Amygdala (tissue), 56 donors: ENCODE measurements at regions not wholly inside any gene's neighbourhood (a gene's known extent, or its start where the extent isn't known, plus 50 kb on each side); places are given as distances from the start of the nearest gene placed in this dataset.

Experiments used
- DNase-seq, 56 donors: peaks; one replicate each; lab custom pipeline; 2025; lab: John Stamatoyannopoulos, UW

DNA sequence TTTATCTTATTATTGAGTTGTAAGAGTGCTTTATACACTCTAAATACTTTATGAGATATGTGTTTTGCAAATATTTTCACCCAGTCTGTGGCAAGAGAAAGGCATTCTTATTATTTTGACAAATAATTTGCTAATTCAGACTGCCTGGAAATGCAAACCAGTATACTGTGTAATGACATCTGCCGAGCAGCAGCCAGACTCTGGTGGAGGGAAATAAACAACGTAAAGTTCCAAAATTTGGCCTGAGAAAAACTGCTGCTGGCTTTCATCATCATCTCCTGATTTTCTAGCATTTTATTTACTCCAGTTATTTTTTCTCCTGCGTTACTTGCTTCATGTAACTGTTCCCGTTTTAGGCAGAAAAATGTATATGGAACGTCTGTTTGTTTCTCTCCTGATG, 161.6 kb downstream of the RNF152 start:
- no peak for DNase-seq

- no peak for DNase-seq
Measured at GRCh38 chr18:61729322-61729721, 163.5 kb downstream of the RNF152 start.

DNA sequence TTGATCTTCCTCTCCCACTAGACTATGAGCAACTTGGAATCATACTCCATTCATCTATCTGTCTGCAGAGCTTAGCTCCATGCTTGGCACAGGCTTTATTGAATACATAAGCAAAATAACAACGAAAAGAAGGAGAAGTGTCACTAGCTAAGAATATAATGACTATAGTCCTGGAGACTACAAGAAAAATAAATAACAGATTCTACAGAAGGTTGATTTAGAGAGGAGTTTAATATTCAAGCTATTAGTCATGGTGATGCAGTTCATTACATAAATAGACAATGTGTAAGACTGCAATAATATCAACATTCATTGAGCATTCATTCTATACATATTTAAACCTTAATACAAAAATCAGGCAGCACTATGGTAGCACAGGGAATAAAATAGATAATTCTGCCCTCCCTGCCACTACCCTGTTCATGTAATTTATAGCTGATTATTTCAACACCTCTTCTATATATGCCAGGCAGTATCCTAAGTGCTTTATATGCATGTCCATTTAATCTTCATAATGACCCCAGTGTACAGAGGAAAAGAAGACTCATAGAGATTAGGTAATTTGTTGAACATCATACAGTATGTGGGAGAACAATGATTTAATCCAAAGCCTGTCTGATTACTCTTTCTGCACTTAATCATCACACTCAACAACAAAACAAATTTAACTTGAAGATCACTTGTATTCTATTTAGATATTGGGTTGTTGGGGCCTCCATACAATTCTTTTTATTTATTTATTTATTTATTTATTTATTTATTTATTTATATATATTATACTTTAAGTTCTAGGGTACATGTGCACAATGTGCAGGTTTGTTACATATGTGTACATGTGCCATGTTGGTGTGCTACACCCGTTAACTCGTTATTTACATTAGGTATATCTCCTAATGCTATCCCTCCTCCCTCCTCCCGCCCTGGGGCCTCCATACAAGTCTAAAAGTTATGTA, 165.3 kb downstream of the RNF152 start:
- no peak for DNase-seq

GRCh38 chr18:61724532-61724931, 168.3 kb downstream of the RNF152 start:
- DNase-seq: no peak

DNA sequence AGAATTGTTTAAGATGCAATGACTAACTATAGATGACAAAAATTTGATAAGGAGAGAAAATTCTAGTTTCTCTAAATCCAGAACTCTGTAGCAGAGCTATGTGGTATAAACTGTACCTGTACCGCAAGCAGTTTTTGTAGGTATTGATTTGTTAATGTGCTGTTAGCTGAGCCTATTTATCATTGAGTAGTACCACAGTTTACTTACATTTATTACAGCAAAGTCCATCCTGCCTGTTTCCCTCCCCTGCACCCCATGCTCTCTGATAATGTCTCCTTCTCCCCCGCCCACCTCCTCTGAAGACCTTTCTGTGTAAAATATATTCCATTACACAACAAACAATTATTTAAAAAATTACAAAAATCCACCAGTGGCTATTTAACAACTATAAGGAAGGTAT, 170.6 kb downstream of the RNF152 start:
- no peak for DNase-seq

DNA sequence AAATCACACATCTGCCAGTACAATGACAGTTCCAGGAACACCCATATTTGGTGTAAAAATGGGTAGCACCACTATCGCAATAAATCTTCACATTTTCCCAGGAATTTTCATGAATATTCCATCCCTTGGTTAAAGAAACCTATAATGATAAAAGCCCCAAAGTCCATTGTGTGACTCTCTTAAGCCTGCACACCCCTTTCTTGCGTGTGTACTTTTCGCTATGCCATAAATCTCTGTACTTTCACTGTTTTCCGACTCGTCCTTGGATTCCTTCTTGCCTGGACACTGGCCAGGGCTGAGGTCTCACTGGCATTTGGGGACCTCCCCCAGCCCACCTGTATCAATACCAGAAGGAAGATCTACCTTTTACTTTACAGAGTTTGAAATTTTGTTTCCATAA, 172.3 kb downstream of the RNF152 start:
- no peak for DNase-seq

- DNase-seq: no peak
Measured at GRCh38 chr18:61719671-61720070, 173.1 kb downstream of the RNF152 start.

DNA sequence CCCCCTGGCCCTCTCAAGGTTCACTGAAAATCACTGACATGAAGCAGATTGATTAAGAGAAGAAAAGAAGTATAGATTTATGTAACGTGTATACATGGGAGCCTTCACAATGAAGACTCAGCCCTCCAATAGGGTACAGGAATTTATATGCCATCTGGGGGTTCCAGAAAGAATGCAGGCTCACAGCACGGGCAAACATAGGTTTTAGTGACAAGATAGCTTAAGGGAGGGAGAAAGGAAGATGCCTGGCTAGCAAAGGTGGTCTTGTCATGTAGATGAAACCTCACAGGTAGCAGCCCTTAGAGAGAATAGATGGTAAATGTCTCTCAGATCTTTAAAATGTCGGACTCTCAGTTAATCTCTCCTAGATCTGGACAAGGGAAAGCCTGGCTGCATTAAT, 173.9 kb downstream of the RNF152 start:
- no peak for DNase-seq

DNA sequence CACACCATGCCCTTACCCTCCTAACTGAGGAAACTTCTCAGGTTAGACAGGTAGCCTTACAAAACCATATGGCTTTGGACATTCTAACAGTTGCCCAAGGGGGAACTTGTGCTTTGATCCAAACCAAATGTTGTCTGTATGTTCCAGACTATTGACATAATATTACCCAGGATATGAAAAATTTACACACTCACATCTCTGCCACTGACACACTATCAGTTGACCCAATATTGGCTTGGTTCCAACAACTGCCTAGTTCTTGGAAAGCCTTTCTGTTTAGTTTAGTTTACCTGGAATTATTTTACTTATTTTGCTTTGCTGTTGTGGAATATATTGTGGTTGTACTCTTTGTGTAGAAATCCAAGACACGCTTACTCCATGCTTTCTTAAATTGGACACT, 178.4 kb downstream of the RNF152 start:
- DNase-seq: no peak

DNA sequence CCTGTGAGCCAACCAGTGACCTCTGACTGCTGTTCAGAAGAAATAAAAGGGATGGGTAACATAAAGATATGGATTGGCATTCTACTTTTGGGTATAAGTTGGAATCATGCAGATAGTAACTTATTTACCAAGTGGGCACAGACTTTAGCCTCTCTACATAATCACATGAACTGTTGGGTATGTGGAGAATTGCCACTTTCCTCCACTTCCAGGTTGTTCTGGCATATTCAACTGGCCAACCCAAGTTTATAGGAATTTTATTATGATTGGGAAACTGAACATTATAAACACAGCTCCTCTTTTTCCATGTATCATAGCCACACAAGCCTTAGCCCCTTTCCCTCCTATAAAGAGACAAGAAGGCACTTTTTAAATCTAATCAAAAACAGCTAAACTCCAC, 179.3 kb downstream of the RNF152 start:
- DNase-seq: no peak

GRCh38 chr18:61710082-61710620, 182.7 kb downstream of the RNF152 start:
- DNase-seq: no peak

- no peak for DNase-seq
Measured at GRCh38 chr18:61706276-61706915, 186.4 kb downstream of the RNF152 start.

- no peak for DNase-seq
Measured at GRCh38 chr18:61703508-61703907, 189.3 kb downstream of the RNF152 start.

DNA sequence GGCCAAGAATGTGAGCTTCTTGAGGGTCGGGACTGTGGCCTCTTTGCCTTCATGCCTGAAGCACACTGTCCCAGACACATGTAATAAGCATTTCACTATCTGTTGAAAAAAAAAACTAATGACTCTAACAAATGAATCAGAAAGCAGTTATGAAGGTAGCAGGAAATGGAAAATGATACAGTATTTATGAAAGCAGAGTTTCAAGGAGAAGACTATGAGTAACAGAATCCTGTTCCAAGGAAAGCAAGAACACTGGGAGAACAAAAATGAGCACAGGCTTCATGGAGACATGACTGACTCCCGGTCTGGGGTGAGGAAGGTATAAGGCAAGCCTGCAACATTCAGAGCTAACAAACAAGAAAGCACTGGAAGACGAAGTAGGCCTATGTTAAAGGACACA, 190.8 kb downstream of the RNF152 start:
- DNase-seq: no peak

GRCh38 chr18:61699397-61700110, 193.3 kb downstream of the RNF152 start:
- DNase-seq: no peak

GRCh38 chr18:61697306-61697909, 195.4 kb downstream of the RNF152 start:
- no peak for DNase-seq

DNA sequence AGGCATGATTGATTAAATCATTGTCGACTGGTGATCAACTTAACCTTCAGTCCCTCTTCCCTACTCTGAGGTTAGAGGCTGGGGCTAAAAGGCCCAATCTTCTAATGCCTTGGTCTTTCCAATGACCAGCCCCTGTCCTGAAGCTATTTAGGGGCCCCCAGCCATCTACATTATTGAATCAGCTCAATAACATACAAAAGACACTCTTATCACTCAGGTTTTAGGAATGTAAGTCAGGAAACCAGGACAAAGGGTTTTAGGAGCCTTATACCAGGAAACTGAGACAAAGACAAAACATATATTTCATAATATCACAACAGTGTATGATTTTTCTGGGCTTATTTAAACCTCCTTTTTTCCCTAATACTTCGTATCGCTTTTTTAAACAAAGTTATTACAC, 198.6 kb downstream of the RNF152 start:
- DNase-seq: no peak

DNA sequence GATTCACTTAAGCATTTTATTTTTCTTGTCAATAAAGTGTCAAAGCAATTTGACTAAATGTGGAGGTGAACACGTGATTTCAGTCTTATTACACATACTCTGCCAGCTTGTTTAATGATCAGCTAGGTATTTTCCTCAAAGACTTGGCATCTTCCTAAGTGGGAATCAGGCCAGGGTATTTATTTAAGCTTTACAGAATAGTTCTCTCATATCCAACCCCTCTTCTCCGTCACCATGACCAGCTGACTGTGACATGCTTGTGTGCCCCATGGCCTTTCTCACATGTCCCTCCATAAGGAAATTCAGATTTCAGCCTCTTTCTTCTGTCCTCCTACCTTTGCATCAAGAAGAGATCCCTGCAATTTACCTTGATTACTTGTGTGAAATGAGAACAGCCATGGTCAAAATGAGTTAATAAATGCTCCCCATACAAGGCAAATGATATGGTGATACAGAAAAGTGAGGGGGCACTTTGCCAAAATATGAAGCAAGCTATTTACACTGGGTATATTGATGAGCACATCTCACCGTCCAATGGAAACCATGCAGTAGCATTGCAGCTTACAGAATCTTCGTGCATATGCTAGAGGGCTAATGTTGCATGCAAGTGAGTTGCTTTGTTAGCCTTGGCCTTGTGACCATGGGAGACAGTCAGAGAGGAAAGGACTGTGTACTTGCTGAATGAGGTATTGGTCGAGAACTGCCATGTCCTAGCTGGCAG, 202.2 kb downstream of the RNF152 start:
- DNase-seq: no peak

GRCh38 chr18:61687317-61687716, 205.5 kb downstream of the RNF152 start:
- no peak for DNase-seq

GRCh38 chr18:61683856-61684255, 209.0 kb downstream of the RNF152 start:
- DNase-seq: no peak
